ENCODE measurements at regions not wholly inside any gene's neighbourhood (a gene's known extent, or its start where the extent isn't known, plus 50 kb on each side); places are given as distances from the start of the nearest gene placed in this dataset.

GRCh38 chr7:155184923-155185322 lies 112.8 kb upstream of the INSIG1 start:
- no peak for TF ChIP-seq EZH2 (IDR thresholded peaks at IDR 0.05)
- TF ChIP-seq POLR2AphosphoS5 (IDR thresholded peaks at IDR 0.05; ENCODE audit: borderline replicate concordance, low read depth, low read length) = no peak

Measured in SK-N-MC (cell line).